ENCODE measurements at regions not wholly inside any gene's neighbourhood (a gene's known extent, or its start where the extent isn't known, plus 50 kb on each side); places are given as distances from the start of the nearest gene placed in this dataset.

DNA sequence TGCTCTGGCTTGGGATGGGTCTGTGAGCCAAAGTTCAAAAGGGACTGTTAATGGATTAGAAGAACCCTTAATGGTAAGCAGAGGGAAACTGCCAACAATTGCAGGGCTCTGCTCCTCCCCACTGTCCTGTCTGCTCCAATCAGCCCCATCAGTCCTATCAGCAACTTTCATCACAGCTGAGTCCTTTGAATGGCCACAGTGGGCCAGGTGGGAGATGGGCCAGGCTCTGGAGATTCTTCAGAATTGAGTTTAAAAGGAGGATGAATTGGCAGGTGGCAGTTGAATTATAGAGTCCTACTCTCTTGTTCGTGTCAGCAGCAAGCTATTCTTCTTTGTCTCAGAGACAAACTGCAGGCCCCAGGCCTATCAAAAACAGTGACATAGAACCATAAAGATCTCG is 573.9 kb downstream of the EPHA4 start:
- TF ChIP-seq SP1 (CRISPR knock-in tag; conservative IDR thresholded peaks at IDR 0.05) (no peak), FOXK1 (CRISPR knock-in tag; IDR thresholded peaks at IDR 0.05) (no peak), TEAD4 (CRISPR knock-in tag; IDR thresholded peaks at IDR 0.05) (no peak), IRF2 (CRISPR knock-in tag; IDR thresholded peaks at IDR 0.05; ENCODE audit: borderline replicate concordance, low read depth) (no peak)
- TF ChIP-seq, protein P1, sequence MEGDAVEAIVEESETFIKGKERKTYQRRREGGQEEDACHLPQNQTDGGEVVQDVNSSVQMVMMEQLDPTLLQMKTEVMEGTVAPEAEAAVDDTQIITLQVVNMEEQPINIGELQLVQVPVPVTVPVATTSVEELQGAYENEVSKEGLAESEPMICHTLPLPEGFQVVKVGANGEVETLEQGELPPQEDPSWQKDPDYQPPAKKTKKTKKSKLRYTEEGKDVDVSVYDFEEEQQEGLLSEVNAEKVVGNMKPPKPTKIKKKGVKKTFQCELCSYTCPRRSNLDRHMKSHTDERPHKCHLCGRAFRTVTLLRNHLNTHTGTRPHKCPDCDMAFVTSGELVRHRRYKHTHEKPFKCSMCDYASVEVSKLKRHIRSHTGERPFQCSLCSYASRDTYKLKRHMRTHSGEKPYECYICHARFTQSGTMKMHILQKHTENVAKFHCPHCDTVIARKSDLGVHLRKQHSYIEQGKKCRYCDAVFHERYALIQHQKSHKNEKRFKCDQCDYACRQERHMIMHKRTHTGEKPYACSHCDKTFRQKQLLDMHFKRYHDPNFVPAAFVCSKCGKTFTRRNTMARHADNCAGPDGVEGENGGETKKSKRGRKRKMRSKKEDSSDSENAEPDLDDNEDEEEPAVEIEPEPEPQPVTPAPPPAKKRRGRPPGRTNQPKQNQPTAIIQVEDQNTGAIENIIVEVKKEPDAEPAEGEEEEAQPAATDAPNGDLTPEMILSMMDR (IDR thresholded peaks at IDR 0.05): no peak
- TF ChIP-seq, protein P2, sequence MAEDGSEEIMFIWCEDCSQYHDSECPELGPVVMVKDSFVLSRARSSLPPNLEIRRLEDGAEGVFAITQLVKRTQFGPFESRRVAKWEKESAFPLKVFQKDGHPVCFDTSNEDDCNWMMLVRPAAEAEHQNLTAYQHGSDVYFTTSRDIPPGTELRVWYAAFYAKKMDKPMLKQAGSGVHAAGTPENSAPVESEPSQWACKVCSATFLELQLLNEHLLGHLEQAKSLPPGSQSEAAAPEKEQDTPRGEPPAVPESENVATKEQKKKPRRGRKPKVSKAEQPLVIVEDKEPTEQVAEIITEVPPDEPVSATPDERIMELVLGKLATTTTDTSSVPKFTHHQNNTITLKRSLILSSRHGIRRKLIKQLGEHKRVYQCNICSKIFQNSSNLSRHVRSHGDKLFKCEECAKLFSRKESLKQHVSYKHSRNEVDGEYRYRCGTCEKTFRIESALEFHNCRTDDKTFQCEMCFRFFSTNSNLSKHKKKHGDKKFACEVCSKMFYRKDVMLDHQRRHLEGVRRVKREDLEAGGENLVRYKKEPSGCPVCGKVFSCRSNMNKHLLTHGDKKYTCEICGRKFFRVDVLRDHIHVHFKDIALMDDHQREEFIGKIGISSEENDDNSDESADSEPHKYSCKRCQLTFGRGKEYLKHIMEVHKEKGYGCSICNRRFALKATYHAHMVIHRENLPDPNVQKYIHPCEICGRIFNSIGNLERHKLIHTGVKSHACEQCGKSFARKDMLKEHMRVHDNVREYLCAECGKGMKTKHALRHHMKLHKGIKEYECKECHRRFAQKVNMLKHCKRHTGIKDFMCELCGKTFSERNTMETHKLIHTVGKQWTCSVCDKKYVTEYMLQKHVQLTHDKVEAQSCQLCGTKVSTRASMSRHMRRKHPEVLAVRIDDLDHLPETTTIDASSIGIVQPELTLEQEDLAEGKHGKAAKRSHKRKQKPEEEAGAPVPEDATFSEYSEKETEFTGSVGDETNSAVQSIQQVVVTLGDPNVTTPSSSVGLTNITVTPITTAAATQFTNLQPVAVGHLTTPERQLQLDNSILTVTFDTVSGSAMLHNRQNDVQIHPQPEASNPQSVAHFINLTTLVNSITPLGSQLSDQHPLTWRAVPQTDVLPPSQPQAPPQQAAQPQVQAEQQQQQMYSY (CRISPR knock-in tag; IDR thresholded peaks at IDR 0.05): no peak
- TF ChIP-seq, protein P3, sequence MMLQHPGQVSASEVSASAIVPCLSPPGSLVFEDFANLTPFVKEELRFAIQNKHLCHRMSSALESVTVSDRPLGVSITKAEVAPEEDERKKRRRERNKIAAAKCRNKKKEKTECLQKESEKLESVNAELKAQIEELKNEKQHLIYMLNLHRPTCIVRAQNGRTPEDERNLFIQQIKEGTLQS (CRISPR knock-in tag; conservative IDR thresholded peaks at IDR 0.05): no peak
- TF ChIP-seq, protein P4, sequence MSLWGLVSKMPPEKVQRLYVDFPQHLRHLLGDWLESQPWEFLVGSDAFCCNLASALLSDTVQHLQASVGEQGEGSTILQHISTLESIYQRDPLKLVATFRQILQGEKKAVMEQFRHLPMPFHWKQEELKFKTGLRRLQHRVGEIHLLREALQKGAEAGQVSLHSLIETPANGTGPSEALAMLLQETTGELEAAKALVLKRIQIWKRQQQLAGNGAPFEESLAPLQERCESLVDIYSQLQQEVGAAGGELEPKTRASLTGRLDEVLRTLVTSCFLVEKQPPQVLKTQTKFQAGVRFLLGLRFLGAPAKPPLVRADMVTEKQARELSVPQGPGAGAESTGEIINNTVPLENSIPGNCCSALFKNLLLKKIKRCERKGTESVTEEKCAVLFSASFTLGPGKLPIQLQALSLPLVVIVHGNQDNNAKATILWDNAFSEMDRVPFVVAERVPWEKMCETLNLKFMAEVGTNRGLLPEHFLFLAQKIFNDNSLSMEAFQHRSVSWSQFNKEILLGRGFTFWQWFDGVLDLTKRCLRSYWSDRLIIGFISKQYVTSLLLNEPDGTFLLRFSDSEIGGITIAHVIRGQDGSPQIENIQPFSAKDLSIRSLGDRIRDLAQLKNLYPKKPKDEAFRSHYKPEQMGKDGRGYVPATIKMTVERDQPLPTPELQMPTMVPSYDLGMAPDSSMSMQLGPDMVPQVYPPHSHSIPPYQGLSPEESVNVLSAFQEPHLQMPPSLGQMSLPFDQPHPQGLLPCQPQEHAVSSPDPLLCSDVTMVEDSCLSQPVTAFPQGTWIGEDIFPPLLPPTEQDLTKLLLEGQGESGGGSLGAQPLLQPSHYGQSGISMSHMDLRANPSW (CRISPR knock-in tag; conservative IDR thresholded peaks at IDR 0.05; ENCODE audit: low read depth): no peak

Data from WTC11 (cell line).